Non-pigmented ciliary epithelial cell (primary cell): ENCODE measurements at regions not wholly inside any gene's neighbourhood (a gene's known extent, or its start where the extent isn't known, plus 50 kb on each side); places are given as distances from the start of the nearest gene placed in this dataset.
"Not testable (repeated sequence)": the region's sequence is repeated elsewhere in the genome, so short reads cannot be mapped to it uniquely, and the experiment has no call there.

Experiments used
- DNase-seq: peaks from one replicate; pipeline ENCODE4 v3.0.0-alpha.2; 2010; ENCODE audit warnings: low read depth

DNA sequence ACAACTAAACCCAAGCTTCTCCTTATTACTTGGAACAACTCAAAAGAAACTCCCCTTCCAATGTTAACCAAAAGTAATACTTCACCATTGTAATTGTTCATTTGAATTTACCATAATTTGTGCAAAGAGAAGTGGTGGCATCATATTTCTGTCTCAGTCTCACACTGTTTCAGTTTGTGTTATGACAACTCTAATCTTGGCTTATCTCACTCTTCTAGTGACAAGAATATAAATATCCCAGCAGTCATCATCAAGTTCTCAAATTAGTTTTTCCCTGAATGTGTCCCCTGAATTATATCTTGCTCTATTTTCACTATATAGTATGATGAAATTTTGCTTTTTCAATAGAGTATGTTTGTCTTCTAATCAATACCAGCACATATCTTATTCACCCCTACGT, 681.4 kb upstream of the PRR20A start:
- DNase-seq: no peak

DNA sequence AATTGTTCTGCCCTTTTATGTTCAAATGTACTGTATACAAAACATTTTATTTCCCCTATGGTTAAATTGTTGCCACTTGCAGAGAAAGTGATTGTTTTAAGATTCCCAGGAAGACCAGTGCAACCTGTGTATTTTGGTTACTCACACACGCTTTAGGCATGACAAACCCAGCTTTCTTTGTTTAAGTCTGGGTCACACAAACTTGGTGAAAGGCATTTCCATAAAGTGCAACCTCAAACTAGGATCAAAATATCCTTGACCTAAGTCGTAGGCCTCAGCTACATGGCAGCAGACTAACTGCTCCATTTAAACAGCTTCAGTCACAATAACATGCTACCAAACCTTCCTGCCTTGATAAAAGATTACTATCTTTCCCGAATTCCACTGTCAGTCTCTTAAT, 639.0 kb upstream of the PRR20A start:
- DNase-seq: no peak

DNA sequence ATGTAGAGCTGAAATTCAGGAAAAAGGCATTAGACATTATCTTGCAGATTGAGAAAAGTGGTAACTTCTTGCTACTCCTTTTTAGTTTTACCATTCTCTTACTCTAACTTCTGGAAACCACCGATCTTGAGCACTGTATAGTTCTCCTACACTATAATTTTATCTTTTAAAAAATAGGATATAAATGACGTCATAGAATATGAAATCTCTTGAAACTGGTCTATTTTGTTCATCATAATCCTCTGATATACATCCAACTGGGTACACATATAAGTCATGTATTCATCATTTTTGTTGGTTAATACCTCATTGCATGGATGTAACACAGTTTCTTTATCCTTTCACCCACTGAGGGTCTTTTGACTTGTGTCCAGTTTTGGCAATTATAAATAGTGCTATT, 629.9 kb upstream of the PRR20A start:
- no peak for DNase-seq

DNA sequence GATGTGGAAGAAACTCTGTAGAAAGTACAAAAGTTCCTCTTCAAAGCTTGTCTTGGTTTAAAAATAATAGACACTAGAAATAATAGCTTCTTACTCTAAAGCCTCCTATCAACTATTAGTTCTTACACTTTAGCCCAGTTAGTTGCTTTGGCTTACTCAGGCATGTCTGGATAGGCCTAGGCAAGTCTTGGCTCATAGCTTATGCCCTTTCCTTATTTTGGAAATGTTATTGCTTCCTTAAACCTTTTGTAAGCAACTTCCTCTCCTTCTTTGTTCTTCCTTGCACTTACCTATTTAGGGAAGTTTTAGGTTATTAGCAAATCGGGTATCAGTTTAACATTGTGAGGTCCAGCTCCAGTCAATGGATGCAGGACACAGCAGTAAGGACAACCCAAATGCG, 628.4 kb upstream of the PRR20A start:
- DNase-seq: not testable (repeated sequence)

DNA sequence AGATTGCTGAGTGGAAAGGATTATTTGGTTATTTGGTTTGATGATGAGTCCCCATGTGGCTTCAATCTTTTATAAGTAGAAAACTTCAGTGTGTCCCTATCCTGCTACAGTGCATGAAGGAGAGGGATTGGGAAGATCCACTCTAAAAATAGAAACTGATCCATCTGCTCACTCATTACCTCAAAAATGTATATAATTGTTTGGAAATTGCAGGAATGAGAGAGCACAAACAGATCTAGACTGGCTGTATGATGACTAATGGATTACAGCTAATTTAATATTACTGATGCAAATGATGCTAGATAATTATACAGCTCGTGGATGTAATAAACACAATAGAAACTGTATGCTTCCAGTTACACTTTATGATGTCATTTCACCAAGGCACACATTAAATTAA, 625.3 kb upstream of the PRR20A start:
- DNase-seq: no peak

DNA sequence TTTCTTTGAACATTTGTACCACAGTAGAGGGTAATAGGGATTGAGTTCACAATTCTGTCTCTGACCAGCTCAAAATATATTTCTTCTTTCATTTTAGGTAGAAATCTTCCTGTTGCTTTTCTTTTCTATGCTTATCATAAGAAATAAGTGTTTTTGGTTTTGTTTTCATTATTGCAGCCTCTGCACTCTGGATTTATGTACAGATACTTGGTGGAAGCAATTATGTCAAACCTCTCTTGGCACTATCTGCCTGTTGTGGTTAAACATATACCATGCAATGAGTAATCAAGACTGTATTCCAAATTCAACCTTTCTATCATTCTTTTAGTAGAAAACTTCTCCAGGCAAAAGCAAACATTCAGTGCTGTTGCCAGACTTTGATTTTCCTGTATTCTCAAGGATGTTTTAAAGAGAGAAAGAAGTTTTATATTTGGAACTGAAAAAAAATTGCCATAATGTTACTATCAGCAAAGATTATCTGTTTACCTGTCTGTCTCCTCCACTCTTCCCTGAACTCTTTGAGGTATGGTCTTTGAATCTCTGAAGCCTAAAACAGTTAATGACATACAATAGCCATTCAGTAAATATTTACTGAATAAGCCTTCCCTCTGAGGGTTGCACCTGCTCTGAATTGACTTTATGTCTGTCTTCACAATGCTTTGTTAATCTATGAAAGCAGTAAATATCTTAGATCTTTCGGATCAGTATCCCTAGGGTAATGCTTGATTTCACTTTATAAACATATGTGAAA, 612.5 kb upstream of the PRR20A start:
- DNase-seq: no peak

DNA sequence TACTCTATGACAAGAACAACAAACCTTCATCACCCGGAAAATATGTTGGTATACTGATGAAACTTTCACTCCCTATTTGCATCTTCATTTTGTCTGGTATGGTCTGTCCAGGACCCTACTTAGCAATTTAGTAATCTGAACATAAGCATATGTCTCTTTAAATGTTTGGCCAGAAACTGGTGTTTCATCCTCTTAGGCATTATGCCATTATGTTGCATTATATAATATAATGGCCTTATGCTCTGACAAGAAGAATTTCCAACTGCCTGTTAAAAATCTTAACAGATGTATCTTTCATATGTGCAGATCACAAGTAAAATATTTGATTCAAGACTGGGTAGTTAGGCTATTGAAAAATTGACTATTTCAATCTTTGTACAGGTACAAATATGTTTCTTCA, 610.6 kb upstream of the PRR20A start:
- no peak for DNase-seq

DNA sequence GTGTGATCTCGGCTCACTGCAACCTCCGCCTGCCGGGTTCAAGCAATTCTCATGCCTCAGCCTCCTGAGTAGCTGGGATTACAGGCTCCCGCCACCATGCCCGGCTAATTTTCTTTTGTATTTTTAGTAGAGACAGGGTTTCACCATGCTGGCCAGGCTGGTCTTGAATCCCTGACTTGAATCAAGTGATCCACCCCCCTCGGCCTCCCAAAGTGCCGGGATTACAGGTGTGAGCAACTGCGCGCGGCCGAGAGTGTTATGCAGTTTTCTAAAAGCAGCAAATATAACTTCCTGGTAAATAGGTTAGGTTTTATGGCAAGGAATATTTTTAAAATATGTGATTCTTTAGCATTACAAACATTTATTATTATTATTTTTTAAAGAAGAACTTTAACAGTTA, 592.8 kb upstream of the PRR20A start:
- DNase-seq: not testable (repeated sequence)

DNA sequence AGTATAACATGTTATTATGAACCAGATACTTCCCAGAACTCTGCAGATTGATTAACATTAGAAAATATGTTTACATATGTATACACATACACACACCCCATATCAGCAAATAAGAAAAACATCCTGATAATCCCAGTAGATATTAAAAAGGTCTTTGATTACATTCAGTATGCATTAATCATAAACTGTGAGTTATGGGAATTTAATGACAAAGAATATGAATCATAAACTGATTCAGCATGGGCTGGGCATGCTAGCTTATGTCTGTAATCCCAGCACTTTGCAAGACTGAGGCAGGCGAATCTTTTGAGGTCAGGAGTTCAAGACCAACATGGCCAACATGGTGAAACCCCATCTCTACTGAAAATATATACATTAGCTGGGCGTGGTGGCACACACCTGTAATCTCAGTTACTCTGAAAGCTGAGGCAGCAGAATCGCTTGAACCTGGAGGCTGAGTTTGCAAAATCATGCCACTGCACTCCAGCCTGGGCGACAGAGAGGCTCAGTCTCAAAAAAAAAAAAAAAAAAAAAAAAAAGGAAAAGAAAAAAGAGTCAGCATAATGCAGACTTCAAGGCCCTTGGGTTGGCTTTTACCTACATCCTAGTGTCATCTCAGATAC, 581.9 kb upstream of the PRR20A start:
- no peak for DNase-seq

DNA sequence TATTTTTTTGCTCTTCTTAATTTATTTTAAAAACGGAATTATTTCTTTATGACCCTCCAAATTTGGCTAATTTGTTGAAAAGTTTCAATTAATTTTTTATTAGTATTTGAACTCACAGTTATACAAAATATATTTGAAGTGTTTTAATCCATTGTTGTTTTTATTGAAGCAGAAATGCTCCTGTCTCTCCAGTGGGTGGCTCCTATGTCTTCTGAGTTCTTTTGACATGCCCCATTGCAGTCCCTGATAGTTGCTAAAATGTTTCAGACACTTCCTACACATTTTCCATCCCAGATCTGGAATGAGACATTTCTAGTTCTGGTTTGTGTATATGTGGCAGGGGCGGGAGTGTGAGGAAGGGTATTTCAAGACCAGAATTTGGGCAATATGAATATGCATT, 579.4 kb upstream of the PRR20A start:
- DNase-seq: no peak

DNA sequence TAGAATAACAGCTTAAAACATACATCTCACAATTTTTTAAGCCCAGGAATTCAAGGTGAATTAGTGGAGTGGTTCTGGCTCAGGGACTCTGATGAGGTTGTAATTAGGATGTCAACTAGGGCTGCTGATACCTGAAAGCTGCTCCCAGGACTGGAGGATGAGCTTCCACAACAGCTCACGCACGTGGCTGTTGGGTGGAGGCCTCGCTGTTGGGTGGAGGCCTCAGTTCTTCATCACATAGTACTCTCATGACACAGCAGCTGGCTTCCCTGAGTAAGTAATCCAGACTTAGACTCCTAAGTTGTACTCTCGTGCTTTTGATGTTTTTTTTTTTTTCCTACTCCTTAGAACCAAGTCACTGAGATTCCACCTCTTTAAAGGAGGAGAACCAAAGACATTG, 577.1 kb upstream of the PRR20A start:
- DNase-seq: no peak

DNA sequence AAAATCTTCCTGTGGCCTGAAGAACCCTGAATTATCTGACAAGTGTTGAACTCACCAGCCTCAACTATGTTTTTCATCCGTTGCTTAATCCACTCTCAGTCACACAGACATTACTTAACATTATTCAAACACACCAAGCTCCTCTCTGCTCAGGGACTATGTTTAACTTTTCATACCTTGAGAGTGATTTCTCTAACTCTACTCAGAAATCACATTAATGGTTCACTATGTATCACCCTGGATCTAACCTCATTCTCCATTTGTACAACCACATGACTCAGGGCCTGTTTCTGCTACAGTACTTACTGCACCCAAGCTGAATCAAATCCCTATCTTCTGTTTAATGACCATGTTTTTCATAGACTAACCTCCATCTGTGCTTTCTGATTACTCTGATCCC, 553.7 kb upstream of the PRR20A start:
- DNase-seq: no peak

DNA sequence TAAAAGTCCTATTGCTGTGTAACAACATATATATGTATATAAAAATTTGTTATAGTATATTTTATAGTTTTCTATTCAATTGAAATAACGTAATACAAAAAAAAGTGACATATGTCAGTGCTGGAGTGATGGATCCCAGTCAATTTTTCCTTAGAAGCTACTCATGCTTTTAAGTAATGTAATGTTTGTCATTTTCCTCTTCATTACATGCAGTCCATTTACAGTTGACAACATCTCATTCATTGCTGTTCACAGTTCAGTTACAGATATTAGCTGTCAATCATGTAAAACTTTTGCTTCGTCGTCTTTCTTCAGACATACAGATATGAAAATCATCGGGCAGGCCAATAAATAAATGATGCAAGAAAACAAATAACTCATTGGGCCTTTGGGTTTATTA, 525.1 kb upstream of the PRR20A start:
- DNase-seq: no peak

DNA sequence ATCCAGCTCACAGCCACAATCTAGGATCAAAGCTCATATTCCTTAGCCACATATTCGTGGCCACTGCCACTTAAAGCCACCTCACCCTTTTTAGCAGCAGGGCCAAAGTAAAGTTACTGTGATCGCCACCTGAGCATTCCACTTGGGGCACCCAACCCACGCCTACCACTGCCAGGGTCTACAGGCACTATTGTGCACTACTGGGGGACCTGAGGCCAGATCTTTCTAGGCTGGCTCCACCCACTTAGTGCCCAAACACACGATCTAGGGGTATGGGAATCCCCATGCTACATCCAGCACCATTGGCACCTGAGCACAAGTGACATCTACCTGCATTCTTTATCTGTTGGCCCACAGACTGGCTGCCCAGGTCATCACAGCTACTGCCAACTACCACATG, 517.9 kb upstream of the PRR20A start:
- DNase-seq: no peak

DNA sequence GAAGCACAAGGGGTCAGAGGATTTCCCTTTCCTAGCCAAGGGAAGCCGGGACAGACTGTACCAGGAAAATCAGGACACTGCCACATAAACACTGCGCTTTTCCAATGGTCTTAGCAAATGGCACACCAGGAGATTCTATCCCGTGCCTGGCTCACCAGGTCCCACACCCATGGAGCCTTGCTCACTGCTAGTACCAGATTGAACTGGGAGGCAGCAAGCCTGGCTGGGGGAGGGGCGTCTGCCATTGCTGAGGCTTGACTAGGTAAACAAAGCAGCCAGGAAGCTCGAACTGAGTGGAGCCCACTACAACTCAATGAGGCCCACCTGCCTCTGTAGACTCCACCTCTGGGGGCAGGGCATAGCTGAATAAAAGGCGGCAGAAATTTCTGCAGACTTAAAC, 511.8 kb upstream of the PRR20A start:
- not testable (repeated sequence) for DNase-seq

DNA sequence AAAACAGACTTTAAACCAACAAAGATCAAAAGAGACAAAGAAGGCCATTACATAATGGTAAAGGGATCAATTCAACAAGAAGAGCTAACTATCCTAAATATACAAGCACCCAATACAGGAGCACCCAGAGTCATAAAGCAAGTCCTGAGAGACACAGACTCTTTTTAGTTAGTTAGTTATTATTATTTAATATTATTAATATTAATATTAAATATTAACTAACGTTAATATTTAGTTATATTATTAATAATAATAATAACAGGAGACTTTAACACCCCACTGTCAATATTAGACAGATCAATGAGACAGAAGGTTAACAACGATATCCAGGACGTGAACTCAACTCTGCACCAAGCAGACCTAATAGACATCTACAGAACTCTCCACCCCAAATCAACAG, 509.7 kb upstream of the PRR20A start:
- DNase-seq: not testable (repeated sequence)

DNA sequence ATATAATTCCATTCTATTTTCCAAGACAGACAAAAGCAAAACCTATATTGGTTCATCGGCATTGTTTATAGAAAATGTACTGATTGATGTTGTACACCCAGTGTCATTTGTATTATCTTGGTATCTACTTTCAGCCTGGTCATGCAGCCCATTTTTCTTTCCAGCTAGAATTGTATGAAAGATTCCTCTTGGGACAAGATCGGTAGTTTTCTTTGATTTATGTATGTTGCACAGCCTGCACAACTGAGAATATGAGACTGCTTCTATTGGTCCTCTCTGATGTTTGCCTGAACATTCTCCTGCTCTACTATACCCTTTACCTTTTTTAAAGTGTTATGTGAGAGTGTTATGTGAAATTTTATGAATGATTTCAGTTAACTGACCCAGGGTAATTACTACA, 487.7 kb upstream of the PRR20A start:
- DNase-seq: no peak

DNA sequence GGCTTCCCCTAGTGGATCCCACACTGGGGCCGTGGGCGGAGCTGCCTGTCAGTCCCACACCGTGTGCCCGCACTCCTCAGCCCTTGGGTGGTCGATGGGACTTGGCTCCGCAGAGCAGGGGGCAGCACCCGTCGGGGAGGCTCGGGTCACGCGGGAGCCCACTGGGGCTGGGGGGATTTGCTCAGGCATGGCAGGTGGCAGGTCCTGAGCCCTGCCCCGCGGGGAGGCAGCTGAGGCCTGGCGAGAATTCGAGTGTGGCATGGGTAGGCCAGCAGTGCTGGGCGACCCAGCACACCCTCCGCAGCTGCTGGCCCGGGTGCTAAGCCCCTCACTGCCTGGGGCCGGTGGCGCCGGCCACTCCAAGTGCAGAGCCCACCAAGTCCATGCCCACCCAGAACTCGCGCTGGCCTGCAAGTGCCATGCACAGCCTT, 481.7 kb upstream of the PRR20A start:
- no peak for DNase-seq

DNA sequence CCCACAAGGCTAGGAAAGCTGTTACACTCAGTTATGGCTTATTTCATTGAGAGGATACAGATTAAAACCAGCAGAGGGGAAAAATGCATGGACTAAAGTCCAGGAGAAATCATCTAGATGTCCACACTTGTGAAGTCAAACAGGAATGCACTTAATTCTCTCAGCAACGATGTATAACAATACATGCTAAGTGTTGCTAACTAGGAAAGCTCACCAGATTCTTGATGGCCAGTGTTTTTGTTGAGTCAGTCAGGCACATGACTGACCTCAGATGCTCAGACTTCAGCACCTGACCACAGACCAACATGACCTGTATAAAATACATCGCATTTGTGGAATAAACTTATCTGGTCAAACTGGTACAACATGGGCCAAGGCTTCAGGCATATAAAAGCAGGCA, 470.2 kb upstream of the PRR20A start:
- no peak for DNase-seq

DNA sequence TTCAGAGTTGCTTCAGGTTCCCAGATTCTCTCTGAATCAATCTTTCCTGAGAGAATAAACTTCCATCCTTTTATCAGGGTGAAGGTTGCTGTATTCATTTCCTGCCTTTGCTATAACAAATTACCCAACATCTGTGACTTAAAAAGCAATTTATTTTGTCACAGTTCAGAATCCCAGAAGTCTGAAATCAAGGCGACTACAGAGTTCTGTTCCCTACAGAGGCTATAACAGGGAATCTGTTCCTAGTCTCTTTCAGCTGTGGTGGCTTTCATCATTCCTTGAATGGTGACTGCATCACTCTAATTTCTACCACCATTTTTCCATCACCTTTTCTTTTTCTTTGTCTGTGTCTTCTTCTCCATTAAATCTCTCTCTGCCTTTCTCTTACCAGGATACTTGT, 459.3 kb upstream of the PRR20A start:
- DNase-seq: no peak

DNA sequence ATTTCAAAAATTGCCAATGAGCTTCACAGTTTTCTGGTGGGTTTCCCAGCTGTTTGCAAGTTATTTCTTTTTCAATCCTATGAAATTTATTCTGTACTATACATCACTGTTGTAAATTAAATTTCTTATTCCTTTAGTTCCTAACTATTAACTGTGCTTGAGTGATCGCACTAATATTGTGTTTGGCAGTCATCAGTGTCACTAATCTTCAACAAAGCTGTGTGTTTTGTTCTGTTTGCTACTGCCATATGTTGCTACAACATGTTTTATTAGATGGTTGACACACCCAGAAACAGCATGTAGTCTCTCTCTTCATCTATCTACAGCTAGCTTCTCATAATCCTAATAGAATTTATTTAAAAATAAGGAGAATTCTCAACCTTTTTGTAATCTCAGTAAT, 453.6 kb upstream of the PRR20A start:
- DNase-seq: no peak

DNA sequence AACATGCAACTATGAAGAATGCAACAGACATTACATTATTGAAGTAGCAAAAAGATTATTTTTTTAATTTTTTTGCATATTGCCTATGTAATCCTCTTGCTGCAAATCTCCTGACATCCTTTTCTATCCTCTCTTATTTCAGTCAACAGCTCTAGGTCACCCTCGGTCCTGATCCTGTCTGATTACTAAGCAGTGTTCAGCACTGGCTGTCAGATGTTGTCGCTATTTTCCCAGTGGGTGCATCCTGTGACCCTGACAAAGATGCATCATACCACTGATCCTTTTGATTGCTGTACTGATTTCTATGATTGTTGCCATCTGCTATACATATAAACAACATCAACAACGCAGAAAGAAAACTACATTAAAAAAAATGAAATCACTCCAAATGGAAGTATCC, 443.7 kb upstream of the PRR20A start:
- DNase-seq: no peak

DNA sequence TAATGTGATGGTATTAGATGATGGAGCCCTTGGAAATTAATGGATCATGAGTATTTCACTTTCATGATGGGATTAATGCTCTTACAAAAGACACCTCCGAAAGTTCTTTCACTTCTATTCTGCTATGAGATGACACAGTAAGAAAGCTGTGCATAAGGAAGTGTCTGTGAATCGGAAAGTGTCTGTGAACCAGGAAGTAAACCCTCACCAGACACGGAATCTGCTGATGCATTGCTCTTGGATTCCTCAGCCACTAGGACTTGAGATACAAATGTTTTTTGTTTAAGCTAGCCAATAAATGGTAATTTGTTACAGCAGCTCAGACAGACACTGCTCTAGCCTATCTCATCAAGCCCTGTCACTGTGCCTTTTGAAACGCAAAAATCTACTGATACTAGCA, 440.4 kb upstream of the PRR20A start:
- DNase-seq: no peak

DNA sequence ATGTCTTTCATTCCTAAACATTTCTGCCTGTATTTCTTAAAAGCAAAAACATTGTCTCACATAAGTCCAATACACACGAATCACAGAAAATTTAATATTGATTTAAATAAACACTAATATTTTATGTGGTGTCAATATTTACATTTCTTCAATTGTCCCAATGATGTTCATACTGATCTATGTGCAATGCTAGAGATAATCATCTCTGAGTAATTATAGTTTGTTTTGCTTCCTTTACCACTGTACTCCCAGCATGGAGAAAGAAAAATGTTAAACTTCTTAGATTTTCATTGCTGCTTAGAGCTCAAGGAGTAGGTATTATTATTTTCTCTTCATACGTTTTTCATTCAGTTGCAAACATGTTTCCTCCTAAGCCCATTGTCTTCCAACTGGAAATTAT, 434.2 kb upstream of the PRR20A start:
- DNase-seq: no peak
